ENCODE measurements at regions not wholly inside any gene's neighbourhood (a gene's known extent, or its start where the extent isn't known, plus 50 kb on each side); places are given as distances from the start of the nearest gene placed in this dataset.

DNA sequence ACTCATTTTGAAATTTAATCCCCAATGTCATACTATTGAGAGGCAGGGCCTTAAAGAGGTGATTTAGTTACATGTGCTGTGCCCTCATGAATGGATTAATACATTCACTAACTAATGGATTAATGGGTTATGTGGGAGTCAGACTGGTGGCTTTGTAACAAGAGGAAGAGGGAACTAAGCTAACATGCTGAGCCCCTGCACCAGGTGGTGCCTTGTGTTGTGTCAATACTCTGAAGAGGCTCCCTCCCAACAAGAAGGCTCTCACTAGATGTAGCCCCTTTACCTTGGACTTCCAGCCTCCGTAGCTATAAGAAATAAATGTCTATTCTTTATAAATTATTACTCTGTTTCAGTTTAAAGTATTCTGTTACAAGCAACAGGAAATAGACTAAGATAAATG is 411.9 kb upstream of the EMCN start:
- Histone ChIP-seq H4K8ac (replicated peaks; ENCODE audit: insufficient read length, low read depth, low read length) (no peak overlapping the region), H2BK120ac (ENCODE audit: low read depth, low read length, poor library complexity, severe bottlenecking) (no peak overlapping the region), H2BK5ac (ENCODE audit: insufficient read length, low read length) (no peak overlapping the region), H4K5ac (ENCODE audit: insufficient read length, low read depth, low read length) (no peak overlapping the region), H4K91ac (ENCODE audit: insufficient read length, low read depth, low read length) (no peak overlapping the region), H3K4me1 (ENCODE audit: insufficient read depth, low read length) (no peaks in the 10 kb centered on the region), H3K56ac (ENCODE audit: insufficient read length, low read depth, low read length) (no peak overlapping the region), H3K23me2 (ENCODE audit: insufficient read length, low read depth, low read length, poor library complexity, severe bottlenecking) (no peaks in the 10 kb centered on the region), H4K20me1 (ENCODE audit: control insufficient read depth, insufficient read depth, insufficient read length) (no peaks in the 10 kb centered on the region), H3K27me3 (ENCODE audit: insufficient read depth, low read length) (no peaks in the 10 kb centered on the region), H2AK5ac (ENCODE audit: insufficient read length, low read length) (no peak overlapping the region), H3K79me1 (ENCODE audit: insufficient read depth, low read depth, low read length, poor library complexity, severe bottlenecking) (no peaks in the 10 kb centered on the region), H3K18ac (ENCODE audit: insufficient read length, low read depth, low read length) (no peak overlapping the region), H3K9me3 (ENCODE audit: control insufficient read depth, low read depth, low read length) (no peaks in the 10 kb centered on the region), H2AFZ (ENCODE audit: low read length) (no peak overlapping the region), H3K14ac (ENCODE audit: insufficient read depth, low read length) (no peak overlapping the region), H3K23ac (ENCODE audit: insufficient read length, low read depth, low read length) (no peak overlapping the region), H3K4me2 (ENCODE audit: insufficient read depth, insufficient read length, low read length) (no peak overlapping the region), H3K79me2 (ENCODE audit: insufficient read depth, low read length) (no peaks in the 10 kb centered on the region), H3T11ph (ENCODE audit: low read length) (no peak overlapping the region), H3K9ac (ENCODE audit: extremely low read depth, insufficient read length, low read length) (no peak overlapping the region), H3K4ac (ENCODE audit: low read depth, low read length) (no peak overlapping the region), H2BK15ac (ENCODE audit: low read depth, low read length) (no peak overlapping the region), H2BK12ac (ENCODE audit: insufficient read length, low read depth, low read length) (no peak overlapping the region), H2BK20ac (ENCODE audit: low read depth, low read length, poor library complexity, severe bottlenecking) (no peak overlapping the region), H3K27ac (ENCODE audit: insufficient read length, low read depth, low read length) (no peak overlapping the region)
- Mint-ChIP-seq H3K36me3 (ENCODE audit: insufficient read depth in 1 of 3, low read depth in 3 of 3) (no peaks in the 10 kb centered on the region), H3K4me3 (no peak overlapping the region), H3K9me3 (no peaks in the 10 kb centered on the region), H3K27ac (no peak overlapping the region), H3K4me1 (peaks cover 8 to 19% of the 10 kb centered on the region in 2 experiments), H3K27me3 (ENCODE audit: low read depth) (no peaks in the 10 kb centered on the region)
- no CpG with 5 or more reads among the region's 1 CpG for WGBS (ENCODE audit: extremely low coverage, insufficient read length, low lambda C conversion rate)
- DNase-seq: no peak
- TF ChIP-seq, protein P1, sequence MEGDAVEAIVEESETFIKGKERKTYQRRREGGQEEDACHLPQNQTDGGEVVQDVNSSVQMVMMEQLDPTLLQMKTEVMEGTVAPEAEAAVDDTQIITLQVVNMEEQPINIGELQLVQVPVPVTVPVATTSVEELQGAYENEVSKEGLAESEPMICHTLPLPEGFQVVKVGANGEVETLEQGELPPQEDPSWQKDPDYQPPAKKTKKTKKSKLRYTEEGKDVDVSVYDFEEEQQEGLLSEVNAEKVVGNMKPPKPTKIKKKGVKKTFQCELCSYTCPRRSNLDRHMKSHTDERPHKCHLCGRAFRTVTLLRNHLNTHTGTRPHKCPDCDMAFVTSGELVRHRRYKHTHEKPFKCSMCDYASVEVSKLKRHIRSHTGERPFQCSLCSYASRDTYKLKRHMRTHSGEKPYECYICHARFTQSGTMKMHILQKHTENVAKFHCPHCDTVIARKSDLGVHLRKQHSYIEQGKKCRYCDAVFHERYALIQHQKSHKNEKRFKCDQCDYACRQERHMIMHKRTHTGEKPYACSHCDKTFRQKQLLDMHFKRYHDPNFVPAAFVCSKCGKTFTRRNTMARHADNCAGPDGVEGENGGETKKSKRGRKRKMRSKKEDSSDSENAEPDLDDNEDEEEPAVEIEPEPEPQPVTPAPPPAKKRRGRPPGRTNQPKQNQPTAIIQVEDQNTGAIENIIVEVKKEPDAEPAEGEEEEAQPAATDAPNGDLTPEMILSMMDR (conservative IDR thresholded peaks at IDR 0.05): no peak

Data from H9 (cell line).